ENCODE measurements at regions not wholly inside any gene's neighbourhood (a gene's known extent, or its start where the extent isn't known, plus 50 kb on each side); places are given as distances from the start of the nearest gene placed in this dataset.

DNA sequence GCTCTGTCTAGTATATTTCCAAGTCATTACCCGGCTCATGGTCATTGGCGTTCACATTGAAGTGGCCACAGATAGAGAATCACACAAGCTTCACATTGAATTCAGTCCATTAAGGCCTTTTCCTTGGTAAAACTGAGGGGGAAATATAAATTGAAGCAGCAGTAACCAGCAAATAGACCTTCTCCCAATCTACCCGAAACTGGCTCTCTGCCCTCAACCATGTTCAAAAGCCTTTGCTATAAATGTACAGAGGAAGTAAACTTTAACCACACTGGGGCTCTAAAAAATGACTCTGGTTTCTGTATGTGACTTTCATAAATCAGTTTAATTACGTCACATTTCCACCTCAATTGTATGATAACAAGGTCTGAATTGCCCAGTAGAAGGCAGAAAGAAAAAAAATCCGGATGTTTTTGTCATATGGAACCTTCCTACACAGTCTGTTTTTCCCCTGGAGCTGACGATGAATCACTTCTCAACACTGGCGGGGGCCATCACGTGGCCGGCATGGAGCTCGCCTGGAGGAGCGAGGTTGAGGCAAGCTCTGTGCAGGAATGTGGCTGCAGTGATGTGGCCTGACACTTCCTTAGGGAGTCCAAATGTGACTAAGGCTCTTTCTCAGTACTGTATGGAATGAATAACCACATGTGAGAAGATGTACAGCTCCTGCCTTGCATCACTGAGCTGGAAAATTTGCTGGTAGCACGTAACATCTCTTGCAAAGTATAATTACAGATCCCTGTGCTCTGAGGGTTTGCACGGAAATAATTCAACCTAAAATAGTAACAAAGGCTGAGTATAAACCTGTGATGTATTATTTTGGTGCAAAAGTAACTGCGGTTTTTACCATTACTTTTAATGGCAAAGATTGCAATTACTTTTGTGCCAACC, 58.6 kb upstream of the SNX9 start (continued):
- TF ChIP-seq MEF2A (IDR thresholded peaks at IDR 0.05; ENCODE audit: control insufficient read depth, low read depth, low read length), result no peak
- no peak for TF ChIP-seq ASH1L (IDR thresholded peaks at IDR 0.05; ENCODE audit: borderline replicate concordance, low read depth, partially characterized antibody)
- no peak for TF ChIP-seq PTTG1 (tag; IDR thresholded peaks at IDR 0.05; ENCODE audit: low read depth)
- TF ChIP-seq HNRNPH1 (optimal IDR thresholded peaks at IDR 0.05; ENCODE audit: low read depth, low read length), result no peak
- TF ChIP-seq, protein P1, sequence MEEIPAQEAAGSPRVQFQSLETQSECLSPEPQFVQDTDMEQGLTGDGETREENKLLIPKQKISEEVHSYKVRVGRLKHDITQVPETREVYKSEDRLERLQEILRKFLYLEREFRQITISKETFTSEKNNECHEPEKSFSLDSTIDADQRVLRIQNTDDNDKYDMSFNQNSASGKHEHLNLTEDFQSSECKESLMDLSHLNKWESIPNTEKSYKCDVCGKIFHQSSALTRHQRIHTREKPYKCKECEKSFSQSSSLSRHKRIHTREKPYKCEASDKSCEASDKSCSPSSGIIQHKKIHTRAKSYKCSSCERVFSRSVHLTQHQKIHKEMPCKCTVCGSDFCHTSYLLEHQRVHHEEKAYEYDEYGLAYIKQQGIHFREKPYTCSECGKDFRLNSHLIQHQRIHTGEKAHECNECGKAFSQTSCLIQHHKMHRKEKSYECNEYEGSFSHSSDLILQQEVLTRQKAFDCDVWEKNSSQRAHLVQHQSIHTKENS (CRISPR knock-in tag; IDR thresholded peaks at IDR 0.05), result no peak
- no peak for TF ChIP-seq ZBTB8A (IDR thresholded peaks at IDR 0.05; ENCODE audit: partially characterized antibody)
- TF ChIP-seq SP1 (CRISPR knock-in tag; IDR thresholded peaks at IDR 0.05), result no peak
- TF ChIP-seq KDM2B (CRISPR knock-in tag; IDR thresholded peaks at IDR 0.05), result no peak
- TF ChIP-seq U2AF2 (optimal IDR thresholded peaks at IDR 0.05; ENCODE audit: low read depth, low read length), result no peak
- TF ChIP-seq ZFX (CRISPR knock-in tag; IDR thresholded peaks at IDR 0.05), result no peak
- TF ChIP-seq EWSR1 (IDR thresholded peaks at IDR 0.05; ENCODE audit: borderline replicate concordance, low read depth, partially characterized antibody), result no peak
- 0 out of 2 replicates have a peak, but pooled peaks have one; percentile 50 for TF ChIP-seq ZBTB17 (CRISPR knock-in tag; IDR thresholded peaks at IDR 0.05)
- no peak for TF ChIP-seq CEBPG (CRISPR knock-in tag; IDR thresholded peaks at IDR 0.05)
- peak in 1 of 2 experiments; percentile 88; a peak in 2 of 4 replicates for TF ChIP-seq CEBPG (tag; conservative IDR thresholded peaks at IDR 0.05 in 1 of 2, IDR thresholded peaks at IDR 0.05 in 1 of 2)
- TF ChIP-seq ZNF134 (CRISPR knock-in tag; conservative IDR thresholded peaks at IDR 0.05), result no peak
- TF ChIP-seq MAFF (IDR thresholded peaks at IDR 0.05; ENCODE audit: low read length), result no peak
- no peak for TF ChIP-seq SMAD3 (CRISPR knock-in tag; conservative IDR thresholded peaks at IDR 0.05)
- TF ChIP-seq NCOA6 (IDR thresholded peaks at IDR 0.05), result no peak
- TF ChIP-seq ZNF174 (CRISPR knock-in tag; IDR thresholded peaks at IDR 0.05), result no peak
- no peak for TF ChIP-seq MLLT1 (IDR thresholded peaks at IDR 0.05)
- TF ChIP-seq, protein P2, sequence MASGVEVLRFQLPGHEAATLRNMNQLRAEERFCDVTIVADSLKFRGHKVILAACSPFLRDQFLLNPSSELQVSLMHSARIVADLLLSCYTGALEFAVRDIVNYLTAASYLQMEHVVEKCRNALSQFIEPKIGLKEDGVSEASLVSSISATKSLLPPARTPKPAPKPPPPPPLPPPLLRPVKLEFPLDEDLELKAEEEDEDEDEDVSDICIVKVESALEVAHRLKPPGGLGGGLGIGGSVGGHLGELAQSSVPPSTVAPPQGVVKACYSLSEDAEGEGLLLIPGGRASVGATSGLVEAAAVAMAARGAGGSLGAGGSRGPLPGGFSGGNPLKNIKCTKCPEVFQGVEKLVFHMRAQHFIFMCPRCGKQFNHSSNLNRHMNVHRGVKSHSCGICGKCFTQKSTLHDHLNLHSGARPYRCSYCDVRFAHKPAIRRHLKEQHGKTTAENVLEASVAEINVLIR (CRISPR knock-in tag; IDR thresholded peaks at IDR 0.05), result peak; percentile 63
- no peak for TF ChIP-seq CCAR2 (IDR thresholded peaks at IDR 0.05; ENCODE audit: low read depth, low read length)
- no peak for TF ChIP-seq MBD2 (IDR thresholded peaks at IDR 0.05; ENCODE audit: borderline replicate concordance, low read depth)
- no peak for TF ChIP-seq RFX5 (IDR thresholded peaks at IDR 0.05; ENCODE audit: low read depth, low read length)
- TF ChIP-seq MYBL2 (IDR thresholded peaks at IDR 0.05; ENCODE audit: low read depth), result no peak
- TF ChIP-seq MYBL2 (CRISPR knock-in tag; IDR thresholded peaks at IDR 0.05; ENCODE audit: borderline replicate concordance), result no peak
- TF ChIP-seq ILF3 (IDR thresholded peaks at IDR 0.05; ENCODE audit: borderline replicate concordance), result no peak

Measured in K562 (cell line).